Stomach (tissue), 8 donors: ENCODE measurements at regions not wholly inside any gene's neighbourhood (a gene's known extent, or its start where the extent isn't known, plus 50 kb on each side); places are given as distances from the start of the nearest gene placed in this dataset.

Source experiments
- DNase-seq, 2 donors: peaks; one replicate each; pipeline versions ENCODE4 v3.0.0 to v3.0.0-alpha.2; 2013 to 2019
- H3K27ac ChIP-seq, 5 donors: fragments of 200-600 bp in 4 of 5; sonication (generic) in 4 of 5; one replicate each; pipeline ENCODE4 v1.5.1; 2013 to 2019; ENCODE audit warnings: mild to moderate bottlenecking in 1 of 5, moderate library complexity in 1 of 5
- H3K27me3 ChIP-seq, 3 donors: fragments of 200-600 bp; sonication (generic); one replicate each; pipeline ENCODE4 v1.5.1; 2017 to 2019; ENCODE audit warnings: mixed run types in 1 of 3
- H3K36me3 ChIP-seq, 4 donors: fragments of 200-600 bp; sonication (generic); 1 replicate in 3 of 4; 2 replicates in 1 of 4; pipeline ENCODE4 v1.5.1; 2016 to 2019
- H3K4me1 ChIP-seq, 4 donors: fragments of 200-600 bp; sonication (generic); one replicate each; pipeline ENCODE4 v1.5.1; 2016 to 2019
- H3K4me3 ChIP-seq, 4 donors: fragments of 200-600 bp; sonication (generic) in 3 of 4; one replicate each; pipeline ENCODE4 v1.5.1; 2016 to 2019; ENCODE audit warnings: mild to moderate bottlenecking in 1 of 4
- H3K9me3 ChIP-seq, 4 donors: fragments of 200-600 bp; sonication (generic); one replicate each; pipeline ENCODE4 v1.5.1; 2016 to 2019
- EP300 ChIP-seq: sonication (generic); formaldehyde crosslinking; IDR thresholded peaks from one replicate; pipeline ENCODE4 v1.6.1; 2017; ENCODE audit warnings: antibody characterized with exemption
- POLR2A ChIP-seq, 4 donors: fragments of 450-650 bp; IDR thresholded peaks; one replicate each; pipeline ENCODE4 v1.6.1; 2016; ENCODE audit warnings: antibody characterized with exemption in 4 of 4, control low read depth in 2 of 4, mild to moderate bottlenecking in 1 of 4, moderate library complexity in 1 of 4
- POLR2AphosphoS5 ChIP-seq, 3 donors: sonication (generic); formaldehyde crosslinking; IDR thresholded peaks; one replicate each; pipeline ENCODE4 v1.6.1; 2016; ENCODE audit warnings: antibody characterized with exemption in 3 of 3
- WGBS, 5 donors: extraction: QIAGEN DNeasy Blood & Tissue Kit in 3 of 5; methylation state at CpG; one replicate each; pipeline versions ENCODE4 v1.1.5 to v1.1.7; 2013 to 2018; 5-methylcytosine and 5-hydroxymethylcytosine counted together
- intact Hi-C: fragments of 100-400 bp; cut with DNase I; formaldehyde crosslinking; loops from one replicate; pipeline ENCODE4 v1.15.1; 2023; ENCODE audit warnings: low total_unique reads
- TF ChIP-seq, protein P1 (sequence below), 7 experiments: fragments of 450-650 bp in 4 of 7; fragments of 200-600 bp in 3 of 7; sonication (generic) in 3 of 7; IDR thresholded peaks; one replicate each; pipeline ENCODE4 v1.5.1; 2016 to 2019; ENCODE audit warnings: antibody characterized with exemption in 7 of 7, control low read depth in 2 of 7, mild to moderate bottlenecking in 1 of 7
- donor health status: healthy with polysubstance abuse.
- donor health status: Bipolar disorder and iron deficiency.
- donor health status: healthy.

GRCh38 chr4:25474690-25475089 lies 97.6 kb downstream of the ANAPC4 start:
- H3K27ac ChIP-seq, result no peak overlapping the region
- no peak for TF ChIP-seq EP300
- TF ChIP-seq POLR2A (IDR thresholded peaks at IDR 0.05), result no peak
- TF ChIP-seq, protein P1, sequence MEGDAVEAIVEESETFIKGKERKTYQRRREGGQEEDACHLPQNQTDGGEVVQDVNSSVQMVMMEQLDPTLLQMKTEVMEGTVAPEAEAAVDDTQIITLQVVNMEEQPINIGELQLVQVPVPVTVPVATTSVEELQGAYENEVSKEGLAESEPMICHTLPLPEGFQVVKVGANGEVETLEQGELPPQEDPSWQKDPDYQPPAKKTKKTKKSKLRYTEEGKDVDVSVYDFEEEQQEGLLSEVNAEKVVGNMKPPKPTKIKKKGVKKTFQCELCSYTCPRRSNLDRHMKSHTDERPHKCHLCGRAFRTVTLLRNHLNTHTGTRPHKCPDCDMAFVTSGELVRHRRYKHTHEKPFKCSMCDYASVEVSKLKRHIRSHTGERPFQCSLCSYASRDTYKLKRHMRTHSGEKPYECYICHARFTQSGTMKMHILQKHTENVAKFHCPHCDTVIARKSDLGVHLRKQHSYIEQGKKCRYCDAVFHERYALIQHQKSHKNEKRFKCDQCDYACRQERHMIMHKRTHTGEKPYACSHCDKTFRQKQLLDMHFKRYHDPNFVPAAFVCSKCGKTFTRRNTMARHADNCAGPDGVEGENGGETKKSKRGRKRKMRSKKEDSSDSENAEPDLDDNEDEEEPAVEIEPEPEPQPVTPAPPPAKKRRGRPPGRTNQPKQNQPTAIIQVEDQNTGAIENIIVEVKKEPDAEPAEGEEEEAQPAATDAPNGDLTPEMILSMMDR (IDR thresholded peaks at IDR 0.05), result no peak
- no peak for TF ChIP-seq POLR2AphosphoS5 (IDR thresholded peaks at IDR 0.05)
- no peaks in the 10 kb centered on the region for H3K4me1 ChIP-seq
- no peak for DNase-seq
- H3K9me3 ChIP-seq, result peaks cover 0 to 15% (median 8%) of the 10 kb centered on the region in 4 donors
- intact Hi-C loops, result no loop called here
- no peaks in the 10 kb centered on the region for H3K27me3 ChIP-seq
- no peak overlapping the region for H3K4me3 ChIP-seq
- 74 to 85% (median 84%) methylated on average over 4 of the region's 4 CpGs for WGBS, 5 donors
- peaks cover 0 to 6% (median 0%) of the 10 kb centered on the region in 4 donors for H3K36me3 ChIP-seq

DNA sequence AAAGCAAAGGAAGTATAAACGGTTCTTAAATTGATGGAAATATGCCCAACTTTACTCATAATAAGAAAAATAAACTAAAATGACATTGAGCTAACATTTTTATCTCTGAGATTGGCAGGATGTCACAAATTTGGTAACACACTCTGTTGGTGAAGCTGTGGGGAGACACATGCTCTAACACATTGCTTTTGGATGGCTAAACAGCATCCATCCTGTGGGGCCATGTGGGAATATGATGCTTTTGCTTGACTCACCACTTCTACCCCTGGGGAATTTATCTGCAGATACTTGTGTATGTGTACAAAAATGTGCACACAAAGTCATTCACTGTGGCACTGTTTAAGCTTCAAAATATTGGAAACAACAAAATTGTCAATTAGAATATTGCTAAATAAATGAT lies 100.2 kb downstream of the ANAPC4 start:
- Histone ChIP-seq H3K27me3 (no peaks in the 10 kb centered on the region), H3K4me1 (no peaks in the 10 kb centered on the region), H3K36me3 (no peaks in the 10 kb centered on the region), H3K27ac (no peak overlapping the region), H3K4me3 (no peak overlapping the region), H3K9me3 (peaks cover 0 to 9% (median 4%) of the 10 kb centered on the region in 4 donors)
- WGBS, 5 donors, result 21 to 58% (median 38%) methylated on average over 1 of the region's 1 CpG
- DNase-seq, result no peak
- intact Hi-C loops, result no loop called here
- TF ChIP-seq, protein P1 (IDR thresholded peaks at IDR 0.05), result no peak
- TF ChIP-seq EP300, result no peak
- no peak for TF ChIP-seq POLR2A (IDR thresholded peaks at IDR 0.05)
- no peak for TF ChIP-seq POLR2AphosphoS5 (IDR thresholded peaks at IDR 0.05)

GRCh38 chr4:25481648-25482047 lies 104.6 kb downstream of the ANAPC4 start:
- no peak for DNase-seq
- no peaks in the 10 kb centered on the region for H3K4me1 ChIP-seq
- WGBS, 5 donors, result 57 to 74% (median 67%) methylated on average over 2 of the region's 2 CpGs
- peaks cover 0 to 11% (median 3%) of the 10 kb centered on the region in 4 donors for H3K9me3 ChIP-seq
- no peaks in the 10 kb centered on the region for H3K27me3 ChIP-seq
- no peak overlapping the region for H3K27ac ChIP-seq
- no peak for TF ChIP-seq POLR2AphosphoS5 (IDR thresholded peaks at IDR 0.05)
- TF ChIP-seq POLR2A (IDR thresholded peaks at IDR 0.05), result no peak
- TF ChIP-seq EP300, result no peak
- TF ChIP-seq, protein P1 (IDR thresholded peaks at IDR 0.05), result no peak
- intact Hi-C loops, result no loop called here
- H3K4me3 ChIP-seq, result no peak overlapping the region
- H3K36me3 ChIP-seq, result no peaks in the 10 kb centered on the region

- Histone ChIP-seq H3K4me1 (no peaks in the 10 kb centered on the region), H3K4me3 (no peak overlapping the region), H3K36me3 (no peaks in the 10 kb centered on the region), H3K9me3 (peaks cover 0 to 18% (median 13%) of the 10 kb centered on the region in 4 donors), H3K27me3 (no peaks in the 10 kb centered on the region), H3K27ac (no peak overlapping the region)
- WGBS, 5 donors, result 65 to 75% (median 74%) methylated on average over 3 of the region's 3 CpGs
- intact Hi-C loops, result no loop called here
- TF ChIP-seq POLR2AphosphoS5 (IDR thresholded peaks at IDR 0.05) (no peak), EP300 (no peak), POLR2A (IDR thresholded peaks at IDR 0.05) (no peak)
- TF ChIP-seq, protein P1 (IDR thresholded peaks at IDR 0.05), result no peak
- DNase-seq, result no peak
Measured at GRCh38 chr4:25484243-25484721, 107.2 kb downstream of the ANAPC4 start.
